ENCODE measurements at regions not wholly inside any gene's neighbourhood (a gene's known extent, or its start where the extent isn't known, plus 50 kb on each side); places are given as distances from the start of the nearest gene placed in this dataset.

DNA sequence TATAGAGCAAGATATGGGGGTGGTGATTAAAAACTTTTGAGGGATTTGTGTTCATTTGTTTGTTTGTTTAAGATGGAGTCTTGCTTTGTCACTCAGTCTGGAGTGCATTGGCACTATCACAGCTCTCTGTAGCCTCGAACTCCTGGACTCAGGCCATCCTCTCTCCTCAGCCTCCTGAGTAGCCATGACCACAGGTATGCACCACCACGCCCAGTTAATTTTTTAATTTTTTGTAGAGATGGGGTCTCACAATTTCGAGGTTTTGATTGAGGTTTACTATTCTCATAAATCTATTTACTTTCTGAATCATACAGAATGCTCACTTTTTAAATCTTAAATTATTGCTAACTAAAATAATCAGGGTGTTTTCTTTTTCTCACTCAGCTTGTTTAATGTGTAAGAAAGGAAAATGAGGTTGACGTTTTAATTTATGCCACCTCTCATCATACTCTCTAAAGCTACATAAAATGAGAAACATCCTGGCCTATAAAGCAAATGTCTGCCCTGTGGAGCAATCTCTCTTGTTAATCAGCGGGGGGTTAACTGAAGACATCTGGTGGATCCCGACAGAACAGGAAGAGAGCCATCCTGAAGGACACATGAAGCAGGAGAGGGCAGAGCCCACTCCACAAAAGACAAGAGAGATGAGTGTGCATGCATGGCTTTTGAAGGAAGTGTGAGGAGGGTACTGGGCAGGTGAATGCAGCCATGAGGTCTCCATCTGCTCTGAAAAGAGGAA, 589.1 kb upstream of the SLC8A1 start:
- no peak for DNase-seq (ENCODE audit: low spot score)

- no peak for DNase-seq (ENCODE audit: low spot score)
Measured at GRCh38 chr2:41042343-41042742, 590.5 kb upstream of the SLC8A1 start.

GRCh38 chr2:41061356-41061755, 609.5 kb upstream of the SLC8A1 start:
- no peak for DNase-seq (ENCODE audit: low spot score)

- DNase-seq (ENCODE audit: low spot score), result no peak
Measured at GRCh38 chr2:41062336-41062735, 610.4 kb upstream of the SLC8A1 start.

DNA sequence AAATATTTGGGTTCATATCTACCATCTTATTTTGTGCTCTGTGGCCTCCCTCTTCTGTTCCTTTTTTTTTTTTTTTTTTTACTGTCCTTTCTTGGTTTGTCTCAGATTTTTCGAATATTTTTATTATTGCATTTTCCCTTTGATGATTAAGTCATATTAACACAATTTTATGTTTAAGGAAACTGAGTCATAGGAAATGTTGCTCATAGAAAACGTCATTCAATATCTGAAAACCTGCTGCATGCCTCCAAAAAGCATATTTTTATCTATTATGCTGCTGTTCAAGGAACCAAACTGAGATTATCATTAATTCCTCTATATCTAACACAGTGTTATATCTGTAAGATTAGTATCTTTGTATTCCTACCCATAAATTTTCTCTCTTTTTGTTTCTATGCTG, 614.3 kb upstream of the SLC8A1 start:
- no peak for DNase-seq (ENCODE audit: low spot score)

DNA sequence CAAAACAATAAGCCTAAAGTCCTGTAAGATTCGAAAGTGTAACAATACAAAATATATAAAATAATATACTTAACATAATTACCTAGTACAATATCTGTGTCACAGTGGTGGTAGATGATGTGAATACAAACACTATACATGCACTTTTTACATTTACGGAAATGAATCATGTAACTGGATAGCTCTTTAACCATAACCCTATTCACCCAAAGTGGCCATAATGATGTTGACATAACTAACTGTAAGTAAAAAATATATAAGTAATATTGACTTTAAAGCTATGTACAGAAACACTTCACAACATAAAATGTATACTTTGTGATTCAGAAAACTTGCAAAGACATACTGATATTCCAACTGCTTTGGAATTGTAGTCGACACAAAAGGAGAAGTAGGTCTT, 616.9 kb upstream of the SLC8A1 start:
- DNase-seq (ENCODE audit: low spot score), result no peak

DNA sequence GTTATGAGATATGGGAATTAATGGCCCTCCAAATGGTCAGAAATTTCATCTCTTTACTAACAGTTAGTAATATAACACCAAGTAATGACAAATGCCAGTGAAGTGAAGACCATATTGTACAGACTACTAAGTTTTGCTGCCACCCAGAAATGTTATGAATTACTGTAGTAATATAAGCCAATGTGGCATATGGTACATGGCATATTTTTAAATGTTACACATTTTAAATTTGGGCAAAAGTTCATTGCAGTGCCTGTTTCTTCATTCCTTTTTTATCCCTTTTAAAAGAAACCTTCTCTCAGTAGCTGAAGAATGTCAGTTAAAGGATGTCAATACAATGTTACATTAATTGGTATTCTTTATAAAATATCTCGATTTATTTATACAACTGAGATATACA, 626.5 kb upstream of the SLC8A1 start:
- DNase-seq (ENCODE audit: low spot score), result no peak

- no peak for DNase-seq (ENCODE audit: low spot score)
Measured at GRCh38 chr2:41079011-41079410, 627.1 kb upstream of the SLC8A1 start.

- DNase-seq (ENCODE audit: low spot score), result no peak
Measured at GRCh38 chr2:41084321-41084720, 632.4 kb upstream of the SLC8A1 start.

GRCh38 chr2:41087946-41088345, 636.1 kb upstream of the SLC8A1 start:
- no peak for DNase-seq (ENCODE audit: low spot score)

DNA sequence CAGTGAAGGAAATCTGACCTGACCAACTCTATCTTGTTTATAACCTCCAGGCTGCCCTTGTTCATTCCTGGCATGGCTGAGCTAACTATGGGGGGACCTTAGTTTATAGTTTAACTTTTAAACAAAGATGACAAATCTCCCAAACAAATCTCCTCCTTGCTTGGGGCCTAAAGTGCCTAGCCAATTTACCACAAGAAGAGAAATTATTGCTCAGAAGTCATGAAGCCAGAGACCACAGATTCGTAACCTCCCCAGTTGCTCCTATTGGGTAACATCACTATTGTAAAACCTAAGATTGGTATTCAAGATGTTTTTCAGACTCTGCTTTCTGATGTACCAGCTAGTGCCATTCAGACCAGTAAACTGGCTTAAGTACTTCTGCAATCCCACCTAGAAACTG, 649.4 kb upstream of the SLC8A1 start:
- no peak for DNase-seq (ENCODE audit: low spot score)

- DNase-seq (ENCODE audit: low spot score), result no peak
Measured at GRCh38 chr2:41109744-41110143, 657.9 kb upstream of the SLC8A1 start.

DNA sequence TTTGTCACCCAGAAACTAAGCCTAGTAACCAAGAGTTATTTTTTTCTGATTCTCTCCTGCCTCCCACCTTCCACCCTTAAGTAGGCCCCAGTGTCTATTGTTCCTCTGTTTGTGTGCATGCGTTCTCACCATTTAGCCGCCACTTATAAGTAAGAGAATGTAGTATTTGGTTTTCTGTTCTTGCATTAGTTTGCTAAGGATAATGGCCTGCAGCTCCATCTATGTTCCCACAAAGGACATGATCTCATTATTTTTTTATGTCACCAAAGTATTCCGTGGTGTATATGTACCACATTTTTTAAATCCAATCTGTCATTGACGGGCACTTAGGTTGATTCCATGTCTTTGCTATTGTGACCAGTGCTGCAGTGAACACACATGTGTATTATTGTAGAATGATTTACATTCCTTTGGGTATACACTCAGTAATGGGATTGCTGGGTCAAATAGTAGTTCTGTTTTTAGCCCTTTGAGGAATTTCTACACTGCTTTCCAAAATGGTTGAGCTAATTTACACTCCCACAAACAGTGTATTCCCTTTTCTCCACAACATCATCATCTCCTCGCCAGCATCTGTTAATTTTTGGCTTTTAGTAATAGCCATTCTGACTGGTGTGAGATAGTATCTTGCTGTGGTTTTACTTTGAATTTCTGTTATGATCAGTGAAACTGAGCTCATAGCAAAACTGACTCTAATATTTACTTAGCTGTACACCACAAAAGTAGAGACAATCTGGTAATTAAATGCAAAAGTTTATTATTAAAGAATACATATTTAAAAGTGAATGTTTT, 660.1 kb upstream of the SLC8A1 start:
- DNase-seq (ENCODE audit: low spot score), result no peak

GRCh38 chr2:41116106-41116797, 664.4 kb upstream of the SLC8A1 start:
- DNase-seq (ENCODE audit: low spot score), result no peak

- DNase-seq (ENCODE audit: low spot score), result no peak
Measured at GRCh38 chr2:41119489-41119888, 667.6 kb upstream of the SLC8A1 start.

- DNase-seq (ENCODE audit: low spot score), result no peak
Measured at GRCh38 chr2:41123341-41123740, 671.5 kb upstream of the SLC8A1 start.

- DNase-seq (ENCODE audit: low spot score), result no peak
Measured at GRCh38 chr2:41127351-41127750, 675.5 kb upstream of the SLC8A1 start.

DNA sequence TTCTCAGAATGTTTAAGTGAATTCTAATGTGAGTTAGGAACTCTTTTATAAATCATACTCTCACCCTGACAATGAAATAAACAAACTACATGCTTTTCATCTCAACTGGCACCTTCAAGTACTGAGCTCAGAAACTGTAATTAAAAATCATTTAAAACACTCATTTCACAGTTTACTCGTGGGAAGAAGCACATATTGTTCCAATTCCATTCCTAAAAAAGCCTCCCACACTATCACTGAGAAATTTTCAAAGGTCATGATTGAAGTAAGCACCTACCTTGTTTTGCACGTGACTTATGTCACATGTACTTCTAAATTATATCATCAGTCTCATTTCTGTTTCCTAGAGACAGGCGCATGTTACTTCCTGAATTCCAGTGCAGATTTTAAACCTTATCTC, 678.1 kb upstream of the SLC8A1 start:
- no peak for DNase-seq (ENCODE audit: low spot score)

GRCh38 chr2:41137031-41137430, 685.1 kb upstream of the SLC8A1 start:
- no peak for DNase-seq (ENCODE audit: low spot score)

- no peak for DNase-seq (ENCODE audit: low spot score)
Measured at GRCh38 chr2:41141146-41141791, 689.4 kb upstream of the SLC8A1 start.

DNA sequence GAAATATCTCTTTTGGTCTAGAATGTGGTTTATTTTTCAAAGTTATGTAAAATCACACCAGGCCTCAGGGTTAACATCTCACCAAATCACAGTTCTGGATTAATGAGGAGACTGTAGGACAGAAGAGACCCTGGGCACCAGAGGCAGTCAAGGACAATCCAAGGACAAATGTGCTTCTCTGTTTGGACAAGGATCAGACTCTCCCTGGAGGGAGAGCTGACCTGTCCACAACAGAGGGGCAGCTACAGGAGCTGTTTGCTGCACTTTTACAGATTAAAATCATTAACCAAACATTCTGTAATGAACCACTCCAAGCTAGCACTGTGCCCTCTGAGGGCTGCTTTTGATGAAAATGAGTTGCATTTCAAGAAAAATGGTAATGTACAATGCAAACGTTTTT, 690.6 kb upstream of the SLC8A1 start:
- no peak for DNase-seq (ENCODE audit: low spot score)

DNA sequence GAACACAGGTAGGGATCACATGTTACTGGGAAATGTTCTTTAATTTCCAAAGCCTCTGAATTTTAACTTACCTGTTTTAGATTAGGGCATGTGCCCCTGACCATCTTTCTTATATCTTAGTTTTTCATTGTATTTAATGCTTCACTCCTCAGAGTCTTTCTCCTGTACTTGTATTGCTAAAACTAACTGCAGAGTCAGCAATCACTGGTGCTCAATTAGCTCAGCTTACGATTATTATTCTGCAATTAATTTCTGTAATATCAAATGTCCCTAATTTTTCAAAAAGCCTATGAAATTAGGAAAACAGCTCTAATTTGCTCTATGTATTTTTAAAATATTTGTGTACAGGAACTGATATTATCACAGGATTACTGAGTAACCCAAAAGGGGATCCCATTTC, 693.2 kb upstream of the SLC8A1 start:
- no peak for DNase-seq (ENCODE audit: low spot score)

All from mesenteric fat pad (tissue), 1 donor.